ENCODE measurements at regions not wholly inside any gene's neighbourhood (a gene's known extent, or its start where the extent isn't known, plus 50 kb on each side); places are given as distances from the start of the nearest gene placed in this dataset.

- no peak for DNase-seq (ENCODE audit: low read depth)
Measured at GRCh38 chr6:153873541-153873940, 165.5 kb upstream of the OPRM1 start.

GRCh38 chr6:153872946-153873345 is 166.1 kb upstream of the OPRM1 start:
- DNase-seq (ENCODE audit: low read depth) = no peak

GRCh38 chr6:153862927-153863326 is 176.1 kb upstream of the OPRM1 start:
- no peak for DNase-seq (ENCODE audit: low read depth)

- DNase-seq (ENCODE audit: low read depth) = no peak
Measured at GRCh38 chr6:153862139-153862538, 176.9 kb upstream of the OPRM1 start.

GRCh38 chr6:153858529-153858928 is 180.5 kb upstream of the OPRM1 start:
- no peak for DNase-seq (ENCODE audit: low read depth)

GRCh38 chr6:153856929-153857376 is 182.1 kb upstream of the OPRM1 start:
- no peak for DNase-seq (ENCODE audit: low read depth)

- DNase-seq (ENCODE audit: low read depth) = no peak
Measured at GRCh38 chr6:153852481-153852880, 186.6 kb upstream of the OPRM1 start.

- no peak for DNase-seq (ENCODE audit: low read depth)
Measured at GRCh38 chr6:153852034-153852433, 187.0 kb upstream of the OPRM1 start.

GRCh38 chr6:153849072-153849779 is 189.8 kb upstream of the OPRM1 start:
- DNase-seq (ENCODE audit: low read depth) = no peak

- no peak for DNase-seq (ENCODE audit: low read depth)
Measured at GRCh38 chr6:153843420-153843819, 195.6 kb upstream of the OPRM1 start.

GRCh38 chr6:153842491-153842890 is 196.5 kb upstream of the OPRM1 start:
- no peak for DNase-seq (ENCODE audit: low read depth)

GRCh38 chr6:153840039-153840850 is 198.8 kb upstream of the OPRM1 start:
- no peak for DNase-seq (ENCODE audit: low read depth)

GRCh38 chr6:153832543-153832942 is 206.5 kb upstream of the OPRM1 start:
- no peak for DNase-seq (ENCODE audit: low read depth)

- DNase-seq (ENCODE audit: low read depth) = no peak
Measured at GRCh38 chr6:153831350-153832078, 207.5 kb upstream of the OPRM1 start.

- DNase-seq (ENCODE audit: low read depth) = no peak
Measured at GRCh38 chr6:153817173-153817572, 221.9 kb upstream of the OPRM1 start.

GRCh38 chr6:153816366-153816765 is 222.7 kb upstream of the OPRM1 start:
- no peak for DNase-seq (ENCODE audit: low read depth)

GRCh38 chr6:153814136-153814535 is 224.9 kb upstream of the OPRM1 start:
- no peak for DNase-seq (ENCODE audit: low read depth)

- no peak for DNase-seq (ENCODE audit: low read depth)
Measured at GRCh38 chr6:153804755-153805330, 234.2 kb upstream of the OPRM1 start.

- DNase-seq (ENCODE audit: low read depth) = no peak
Measured at GRCh38 chr6:153801917-153802316, 237.1 kb upstream of the OPRM1 start.

- DNase-seq (ENCODE audit: low read depth) = no peak
Measured at GRCh38 chr6:153800580-153801188, 238.4 kb upstream of the OPRM1 start.

- DNase-seq (ENCODE audit: low read depth) = no peak
Measured at GRCh38 chr6:153790876-153791473, 248.1 kb upstream of the OPRM1 start.

GRCh38 chr6:153790048-153790447 is 249.0 kb upstream of the OPRM1 start:
- DNase-seq (ENCODE audit: low read depth) = no peak
